Neural cell (in vitro differentiated cells): ENCODE measurements at regions not wholly inside any gene's neighbourhood (a gene's known extent, or its start where the extent isn't known, plus 50 kb on each side); places are given as distances from the start of the nearest gene placed in this dataset.

Experiments
- H2AFZ ChIP-seq: fragments of 200-600, 300-800 bp; sonication (generic), shearing (Covaris generic); 2 replicates; pipeline ENCODE4 v1.6.0; 2014; ENCODE audit warnings: low read depth, mild to moderate bottlenecking, antibody characterized with exemption, low read length, moderate library complexity
- H3F3A ChIP-seq: fragments of 200-600 bp; shearing (Covaris generic); 2 replicates; pipeline ENCODE4 v1.6.1; 2016; ENCODE audit warnings: mild to moderate bottlenecking, moderate library complexity, mixed read lengths, antibody characterized with exemption, low read length; ENCODE audit not compliant: insufficient read depth, poor library complexity, severe bottlenecking
- H3K27ac ChIP-seq: fragments of 200-600, 300-800 bp; sonication (generic), shearing (Covaris generic); 2 replicates; pipeline ENCODE4 v1.5.1; 2014; ENCODE audit warnings: mild to moderate bottlenecking, low read length, moderate library complexity
- H3K27me3 ChIP-seq: fragments of 300-800, 200-600 bp; sonication (generic), shearing (Covaris generic); 2 replicates; pipeline ENCODE4 v1.6.0; 2014; ENCODE audit warnings: mild to moderate bottlenecking, low read depth, low read length, moderate library complexity; ENCODE audit not compliant: insufficient read depth
- H3K36me3 ChIP-seq: fragments of 300-800, 200-600 bp; sonication (generic), shearing (Covaris generic); 2 replicates; pipeline ENCODE4 v1.5.1; 2014; ENCODE audit warnings: mild to moderate bottlenecking, antibody characterized with exemption, low read length, moderate library complexity; ENCODE audit not compliant: insufficient read depth
- H3K4me2 ChIP-seq: fragments of 300-800, 200-600 bp; sonication (generic), shearing (Covaris generic); 2 replicates; pipeline ENCODE4 v1.6.0; 2014; ENCODE audit warnings: mild to moderate bottlenecking, low read length
- H3K4me3 ChIP-seq: fragments of 300-800, 200-600 bp; sonication (generic), shearing (Covaris generic); 2 replicates; pipeline ENCODE4 v1.5.1; 2014; ENCODE audit warnings: mild to moderate bottlenecking, low read length, moderate library complexity
- H3K79me2 ChIP-seq: fragments of 200-600 bp; shearing (Covaris generic); replicated peaks from 2 replicates; pipeline ENCODE4 v1.6.0; 2014; ENCODE audit warnings: mild to moderate bottlenecking, low read length, moderate library complexity; ENCODE audit not compliant: insufficient read depth
- H3K9ac ChIP-seq: fragments of 300-800, 200-600 bp; sonication (generic), shearing (Covaris generic); 2 replicates; pipeline ENCODE4 v1.6.1; 2016; ENCODE audit warnings: mild to moderate bottlenecking, low read length, mixed read lengths
- H3K9me2 ChIP-seq: fragments of 200-600 bp; shearing (Covaris generic); 2 replicates; pipeline ENCODE4 v1.6.1; 2016; ENCODE audit warnings: mild to moderate bottlenecking, low read length, mixed read lengths; ENCODE audit not compliant: insufficient read depth
- H3K9me3 ChIP-seq: fragments of 200-600, 300-800 bp; sonication (generic), shearing (Covaris generic); 2 replicates; pipeline ENCODE4 v1.6.1; 2016; ENCODE audit warnings: mild to moderate bottlenecking, mixed run types, low read length, moderate library complexity, mixed read lengths
- H4K20me1 ChIP-seq: fragments of 200-600 bp; shearing (Covaris generic); 2 replicates; pipeline ENCODE4 v1.6.1; 2016; ENCODE audit warnings: mild to moderate bottlenecking, mixed run types; ENCODE audit not compliant: insufficient read depth
- CTCF ChIP-seq: fragments of 450-650 bp; IDR thresholded peaks from 2 replicates; pipeline ENCODE4 v1.5.1; 2014; ENCODE audit warnings: antibody characterized with exemption, mild to moderate bottlenecking, moderate library complexity; ENCODE audit not compliant: poor library complexity, severe bottlenecking
- EP300 ChIP-seq: fragments of 450-650 bp; conservative IDR thresholded peaks from 2 replicates; pipeline ENCODE4 v1.6.1; 2014; ENCODE audit warnings: antibody characterized with exemption, mild to moderate bottlenecking, moderate library complexity; ENCODE audit not compliant: poor library complexity, severe bottlenecking
- EZH2 ChIP-seq: fragments of 200-600, 300-800 bp; shearing (Covaris generic), sonication (generic); IDR thresholded peaks from 2 replicates; pipeline ENCODE4 v1.6.1; 2014; ENCODE audit warnings: antibody characterized with exemption, low read length, borderline replicate concordance, mild to moderate bottlenecking; ENCODE audit not compliant: insufficient read depth, poor library complexity, severe bottlenecking
- MXI1 ChIP-seq: fragments of 450-650 bp; conservative IDR thresholded peaks from 2 replicates; pipeline ENCODE4 v1.6.1; 2014; ENCODE audit warnings: antibody characterized with exemption, mild to moderate bottlenecking; ENCODE audit not compliant: poor library complexity, severe bottlenecking
- POLR2AphosphoS5 ChIP-seq: IDR thresholded peaks from 2 replicates; pipeline ENCODE4 v1.6.1; 2012
- RAD21 ChIP-seq: fragments of 450-650 bp; conservative IDR thresholded peaks from 2 replicates; pipeline ENCODE4 v1.6.1; 2014; ENCODE audit warnings: antibody characterized with exemption, mild to moderate bottlenecking, moderate library complexity
- REST ChIP-seq: IDR thresholded peaks from 2 replicates; pipeline ENCODE4 v1.6.1; 2012; ENCODE audit warnings: borderline replicate concordance
- SMC3 ChIP-seq: fragments of 450-650 bp; conservative IDR thresholded peaks from 2 replicates; pipeline ENCODE4 v1.6.1; 2014; ENCODE audit warnings: antibody characterized with exemption, mild to moderate bottlenecking, moderate library complexity; ENCODE audit not compliant: poor library complexity
- TAF1 ChIP-seq: IDR thresholded peaks from 2 replicates; pipeline ENCODE4 v1.6.1; 2012; ENCODE audit warnings: low read depth

GRCh38 chr14:29503903-29504302, 423.7 kb downstream of the PRKD1 start:
- no peak overlapping the region for H3K9ac ChIP-seq

GRCh38 chr14:29518335-29518734, 409.3 kb downstream of the PRKD1 start:
- Histone ChIP-seq H4K20me1 (no peaks in the 10 kb centered on the region), H3K9me2 (no peaks in the 10 kb centered on the region), H3K9ac (no peak overlapping the region), H3K4me3 (no peak overlapping the region), H3K4me2 (no peak overlapping the region), H3K36me3 (no peaks in the 10 kb centered on the region), H3K9me3 (no peaks in the 10 kb centered on the region), H3F3A (no peaks in the 10 kb centered on the region), H2AFZ (no peak overlapping the region), H3K79me2 (peaks cover 53% of the 10 kb centered on the region), H3K27ac (no peak overlapping the region), H3K27me3 (no peaks in the 10 kb centered on the region)
- TF ChIP-seq TAF1 (no peak), REST (no peak), MXI1 (no peak), CTCF (peak; percentile 69), EZH2 (no peak), EP300 (no peak), RAD21 (peak; percentile 75), POLR2AphosphoS5 (no peak), SMC3 (peak; percentile 74)

More at GRCh38 chr14:29503903-29504302, 423.7 kb downstream of the PRKD1 start:
- Histone ChIP-seq H3K4me3 (no peak overlapping the region), H3K27me3 (no peaks in the 10 kb centered on the region), H3K79me2 (no peaks in the 10 kb centered on the region), H3K9me3 (no peaks in the 10 kb centered on the region), H3K36me3 (no peaks in the 10 kb centered on the region), H4K20me1 (no peaks in the 10 kb centered on the region), H2AFZ (no peak overlapping the region), H3K9me2 (no peaks in the 10 kb centered on the region), H3K4me2 (no peak overlapping the region), H3K27ac (no peak overlapping the region), H3F3A (no peaks in the 10 kb centered on the region)
- TF ChIP-seq EP300 = no peak
- TF ChIP-seq RAD21 = no peak
- no peak for TF ChIP-seq EZH2

GRCh38 chr14:29521526-29522137, 406.0 kb downstream of the PRKD1 start:
- Histone ChIP-seq H3K27me3 (no peaks in the 10 kb centered on the region), H3K4me3 (no peak overlapping the region), H3K79me2 (peaks cover 48% of the 10 kb centered on the region), H3K4me2 (no peak overlapping the region), H3K36me3 (no peaks in the 10 kb centered on the region), H2AFZ (no peak overlapping the region), H3K9ac (no peak overlapping the region), H3K27ac (no peak overlapping the region), H3F3A (no peaks in the 10 kb centered on the region), H3K9me2 (no peaks in the 10 kb centered on the region), H3K9me3 (no peaks in the 10 kb centered on the region), H4K20me1 (no peaks in the 10 kb centered on the region)
- TF ChIP-seq MXI1 = no peak
- peak; percentile 59 for TF ChIP-seq RAD21
- no peak for TF ChIP-seq REST
- no peak for TF ChIP-seq EZH2
- no peak for TF ChIP-seq EP300
- TF ChIP-seq SMC3 = peak; percentile 60
- no peak for TF ChIP-seq POLR2AphosphoS5
- TF ChIP-seq TAF1 = no peak
- peak; percentile 54 for TF ChIP-seq CTCF
